ENCODE measurements at regions not wholly inside any gene's neighbourhood (a gene's known extent, or its start where the extent isn't known, plus 50 kb on each side); places are given as distances from the start of the nearest gene placed in this dataset.
"Not testable (repeated sequence)": the region's sequence is repeated elsewhere in the genome, so short reads cannot be mapped to it uniquely, and the experiment has no call there.

DNA sequence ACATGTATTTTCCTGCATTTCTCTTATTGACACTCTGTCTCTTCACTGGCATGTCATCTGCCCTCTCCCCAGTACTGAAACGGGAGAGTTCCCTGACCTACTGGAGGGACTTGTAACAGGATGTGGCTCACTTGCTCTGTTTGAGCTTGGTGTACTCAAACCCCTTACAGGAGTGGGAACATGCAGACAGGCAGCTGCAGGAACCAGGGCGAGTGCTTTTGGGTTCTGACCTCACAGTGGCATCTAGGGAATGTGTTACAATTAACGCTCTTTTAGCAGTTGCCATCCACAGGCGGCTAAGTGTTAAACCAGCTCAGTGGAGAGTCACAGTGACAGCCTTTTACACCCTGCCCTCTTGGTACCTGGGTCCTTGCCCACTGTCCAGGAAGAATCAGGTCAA is 300.3 kb upstream of the GRAMD2B start:
- no peak for DNase-seq (ENCODE audit: low read depth, low spot score)

GRCh38 chr5:126124706-126125345 is 298.4 kb upstream of the GRAMD2B start:
- DNase-seq (ENCODE audit: low read depth, low spot score): peak; percentile 58

DNA sequence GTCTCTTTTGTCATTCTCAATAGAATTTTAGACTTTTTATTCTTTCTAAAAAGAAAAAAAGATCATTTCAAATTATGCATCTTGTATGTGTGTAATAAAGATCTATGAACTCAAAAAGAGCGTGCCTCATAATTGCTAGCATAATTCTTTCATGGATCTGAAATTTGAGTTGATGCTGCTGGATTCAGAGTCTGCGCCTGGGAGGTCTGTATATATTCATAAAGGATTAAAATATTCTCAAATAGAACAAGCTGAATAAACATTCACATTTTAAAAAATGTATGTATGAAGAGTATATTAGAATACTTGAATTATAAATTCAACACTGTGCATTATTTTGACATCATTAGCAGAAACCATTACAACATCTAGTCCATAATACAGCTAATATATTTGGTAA is 297.8 kb upstream of the GRAMD2B start:
- DNase-seq (ENCODE audit: low read depth, low spot score): no peak

- DNase-seq (ENCODE audit: low read depth, low spot score): no peak
These were observed 296.6 kb upstream of the GRAMD2B start for GRCh38 chr5:126126574-126126973.

GRCh38 chr5:126127371-126127770 is 295.8 kb upstream of the GRAMD2B start:
- DNase-seq (ENCODE audit: low read depth, low spot score): not testable (repeated sequence)

DNA sequence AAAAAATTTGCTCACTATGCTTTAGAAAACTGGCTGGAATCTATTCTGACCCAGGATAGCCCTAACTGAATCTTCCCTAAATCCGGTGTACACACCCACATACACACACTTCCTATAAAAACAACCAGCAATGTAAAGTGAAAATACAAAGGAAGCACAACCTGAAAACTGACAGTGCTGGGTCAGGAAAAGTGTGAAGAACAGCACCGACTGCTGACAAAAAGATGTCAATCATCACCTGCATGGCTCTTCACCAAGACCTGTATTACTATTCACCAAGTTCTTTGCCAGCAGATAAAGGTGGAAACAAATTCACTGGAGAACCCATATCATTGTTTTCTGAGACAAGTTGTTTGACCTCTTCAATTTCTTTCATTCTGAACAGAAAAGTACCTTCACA is 293.8 kb upstream of the GRAMD2B start:
- DNase-seq (ENCODE audit: low read depth, low spot score): no peak

DNA sequence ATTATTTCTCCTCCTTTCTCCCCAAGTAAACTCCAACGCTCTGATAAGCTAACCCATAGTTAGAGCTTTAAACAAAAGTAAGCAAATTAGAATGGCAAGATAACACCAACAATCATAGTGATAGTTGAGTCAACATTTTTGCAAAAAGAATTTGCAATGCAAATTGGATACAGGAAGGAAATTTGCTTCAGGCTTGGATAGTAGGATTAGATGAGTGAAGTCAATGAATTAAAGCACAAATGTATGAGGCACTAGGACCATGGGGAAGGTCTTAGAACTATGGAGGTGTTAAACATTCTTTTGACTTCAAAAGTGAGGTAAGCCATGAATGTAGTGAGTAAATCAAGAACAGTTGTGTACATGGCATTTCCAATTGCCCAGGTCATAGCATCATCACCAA is 289.8 kb upstream of the GRAMD2B start:
- DNase-seq (ENCODE audit: low read depth, low spot score): no peak

GRCh38 chr5:126137891-126138280 is 285.3 kb upstream of the GRAMD2B start:
- DNase-seq (ENCODE audit: low read depth, low spot score): no peak

- no peak for DNase-seq (ENCODE audit: low read depth, low spot score)
These were observed 284.8 kb upstream of the GRAMD2B start for GRCh38 chr5:126138281-126138931.

- no peak for DNase-seq (ENCODE audit: low read depth, low spot score)
These were observed 284.1 kb upstream of the GRAMD2B start for GRCh38 chr5:126139086-126139485.

DNA sequence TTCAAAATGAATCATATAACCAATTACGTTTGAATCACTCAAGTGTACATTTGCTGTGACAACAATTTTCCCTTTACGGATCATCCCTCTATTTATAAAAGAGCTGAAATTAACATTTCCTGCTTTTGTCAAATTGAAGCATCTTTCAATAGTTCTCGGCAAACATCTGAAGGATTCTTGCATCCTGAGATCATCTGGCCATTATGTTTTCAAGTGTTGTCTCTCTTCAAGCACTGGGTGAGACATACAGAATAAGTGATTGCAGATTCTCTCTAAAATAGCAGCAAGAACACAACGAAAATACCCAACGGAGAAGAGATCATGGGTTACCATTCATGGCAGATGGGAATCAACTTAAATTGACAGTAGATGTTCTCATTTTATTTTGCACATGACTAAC is 283.4 kb upstream of the GRAMD2B start:
- no peak for DNase-seq (ENCODE audit: low read depth, low spot score)

GRCh38 chr5:126143622-126144021 is 279.6 kb upstream of the GRAMD2B start:
- DNase-seq (ENCODE audit: low read depth, low spot score): no peak

DNA sequence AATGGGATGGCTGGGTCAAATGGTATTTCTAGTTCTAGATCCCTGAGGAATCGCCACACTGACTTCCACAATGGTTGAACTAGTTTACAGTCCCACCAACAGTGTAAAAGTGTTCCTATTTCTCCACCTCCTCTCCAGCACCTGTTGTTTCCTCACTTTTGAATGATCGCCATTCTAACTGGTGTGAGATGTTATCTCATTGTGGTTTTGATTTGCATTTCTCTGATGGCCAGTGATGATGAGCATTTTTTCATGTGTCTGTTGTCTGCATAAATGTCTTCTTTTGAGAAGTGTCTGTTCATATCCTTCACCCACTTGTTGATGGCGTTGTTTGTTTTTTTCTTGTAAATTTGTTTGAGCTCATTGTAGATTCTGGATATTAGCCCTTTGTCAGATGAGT is 272.9 kb upstream of the GRAMD2B start:
- DNase-seq (ENCODE audit: low read depth, low spot score): not testable (repeated sequence)

- not testable (repeated sequence) for DNase-seq (ENCODE audit: low read depth, low spot score)
These were observed 267.9 kb upstream of the GRAMD2B start for GRCh38 chr5:126155298-126155697.

GRCh38 chr5:126166368-126166767 is 256.8 kb upstream of the GRAMD2B start:
- no peak for DNase-seq (ENCODE audit: low read depth, low spot score)

- no peak for DNase-seq (ENCODE audit: low read depth, low spot score)
These were observed 254.4 kb upstream of the GRAMD2B start for GRCh38 chr5:126168785-126169184.

DNA sequence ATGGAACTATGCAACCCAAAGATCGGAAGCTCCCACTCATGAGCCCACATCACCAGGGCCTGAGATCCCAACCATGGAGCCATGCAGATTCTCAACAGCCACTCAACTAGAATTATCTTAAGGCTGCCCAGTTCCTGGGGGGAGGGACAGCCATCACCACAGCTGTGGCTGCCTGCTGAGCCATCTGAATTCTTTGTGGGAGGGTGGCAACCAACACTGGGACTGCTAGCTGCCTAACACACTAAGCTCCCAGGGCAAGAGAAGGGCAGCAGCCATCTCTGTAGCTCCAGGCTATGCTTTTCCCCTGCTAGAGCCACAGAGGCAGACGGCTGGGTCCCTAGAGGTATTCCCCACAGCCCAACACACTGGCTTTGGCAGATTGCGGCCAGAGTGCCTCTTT is 251.3 kb upstream of the GRAMD2B start:
- DNase-seq (ENCODE audit: low read depth, low spot score): no peak

DNA sequence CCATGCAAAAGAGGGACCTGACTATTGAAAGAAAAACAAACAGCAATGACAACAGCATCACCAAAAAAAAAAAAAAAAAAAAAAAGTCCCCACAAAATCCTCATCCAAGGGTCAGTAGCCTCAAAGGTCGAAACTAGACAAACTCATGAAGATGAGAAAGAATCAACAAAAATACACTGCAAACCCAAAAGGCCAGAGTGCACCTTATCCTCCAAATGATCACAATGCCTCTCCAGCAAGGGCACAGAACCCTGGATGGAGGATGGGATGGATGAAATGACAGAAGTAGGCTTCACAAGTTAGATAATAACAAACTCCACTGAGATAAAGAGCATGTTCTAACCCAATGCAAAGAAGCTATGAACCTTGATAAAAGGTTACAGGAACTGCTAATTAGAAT is 250.4 kb upstream of the GRAMD2B start:
- DNase-seq (ENCODE audit: low read depth, low spot score): no peak

- no peak for DNase-seq (ENCODE audit: low read depth, low spot score)
These were observed 244.7 kb upstream of the GRAMD2B start for GRCh38 chr5:126178521-126178920.

DNA sequence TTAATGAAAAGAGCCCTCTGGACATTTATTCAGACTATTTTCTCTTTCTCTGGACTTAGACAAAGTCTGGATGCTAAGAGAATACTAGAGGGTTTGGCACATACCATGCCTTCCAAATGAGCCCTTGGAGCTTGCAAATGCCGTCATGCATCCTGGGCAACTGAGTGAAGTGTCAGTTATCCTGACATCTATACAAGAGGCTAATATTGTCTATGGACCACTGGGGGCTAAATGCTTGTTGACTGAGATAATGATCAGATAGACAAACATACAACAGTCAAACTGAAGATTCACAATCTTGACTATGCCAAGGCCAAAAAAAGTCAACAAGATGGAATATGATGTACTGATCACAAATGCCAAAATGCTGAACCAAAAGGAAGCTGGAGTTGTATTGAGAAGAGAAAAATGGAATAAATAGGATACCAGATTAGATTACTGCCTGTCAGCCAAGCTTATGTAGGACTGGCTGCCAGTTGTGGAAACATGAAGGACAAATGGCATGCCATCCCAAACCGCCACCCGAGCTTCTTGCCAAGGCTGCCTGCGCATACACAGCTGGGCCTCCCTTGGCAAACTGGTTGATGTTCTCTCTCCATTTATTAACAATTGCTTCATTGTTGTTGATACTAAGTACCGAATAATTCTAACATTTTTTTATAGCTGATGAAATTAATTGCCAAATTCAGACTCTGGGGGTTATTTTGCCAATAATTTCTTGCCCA is 240.1 kb upstream of the GRAMD2B start:
- no peak for DNase-seq (ENCODE audit: low read depth, low spot score)

GRCh38 chr5:126184474-126184873 is 238.7 kb upstream of the GRAMD2B start:
- no peak for DNase-seq (ENCODE audit: low read depth, low spot score)

DNA sequence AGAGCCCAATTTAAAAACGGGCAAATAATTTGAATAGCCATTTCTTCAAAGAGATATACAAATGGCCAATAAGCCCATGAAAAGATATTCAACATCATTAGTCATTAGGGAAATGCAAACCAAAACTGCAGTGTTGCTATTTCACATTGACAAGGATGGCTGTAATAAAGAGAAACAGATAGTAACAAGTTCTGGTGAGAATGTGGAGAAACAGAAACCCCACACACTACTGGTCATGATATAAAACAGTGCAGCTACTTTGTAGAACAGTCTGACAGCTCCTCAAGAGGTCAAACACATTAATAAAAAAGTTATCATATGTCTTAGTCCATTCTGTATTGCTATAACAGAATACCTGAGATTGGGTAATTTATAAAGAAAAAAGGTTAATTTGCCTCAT is 237.0 kb upstream of the GRAMD2B start:
- DNase-seq (ENCODE audit: low read depth, low spot score): no peak

- no peak for DNase-seq (ENCODE audit: low read depth, low spot score)
These were observed 234.4 kb upstream of the GRAMD2B start for GRCh38 chr5:126188804-126189203.
